GM21786 (cell line): ENCODE measurements at regions not wholly inside any gene's neighbourhood (a gene's known extent, or its start where the extent isn't known, plus 50 kb on each side); places are given as distances from the start of the nearest gene placed in this dataset.
"Not testable (repeated sequence)": the region's sequence is repeated elsewhere in the genome, so short reads cannot be mapped to it uniquely, and the experiment has no call there.

Experiments used
- ATAC-seq: cut with Tn5 transposase; IDR thresholded peaks from one replicate; pipeline ENCODE4 v1.9.1; 2021; ENCODE audit not compliant: unreplicated experiment

DNA sequence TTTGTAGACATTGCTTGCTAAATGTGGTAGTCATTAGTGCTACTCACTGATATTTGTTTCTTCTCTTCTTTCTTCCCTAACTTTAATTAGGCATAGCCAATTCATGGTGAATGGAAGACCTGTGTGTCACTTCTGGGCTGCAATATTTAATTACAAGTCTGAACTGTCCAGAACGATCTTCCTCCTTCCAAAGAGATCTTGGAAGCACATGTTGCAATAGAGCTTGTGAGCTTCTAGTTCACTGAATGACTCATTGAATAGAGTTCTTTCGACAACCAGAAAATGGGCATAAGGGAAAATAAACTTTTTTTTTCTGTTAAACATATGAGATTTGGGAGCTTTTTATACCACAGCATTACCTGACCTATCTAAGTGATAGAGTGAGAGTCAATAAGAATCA lies 1264.6 kb downstream of the PCDH9 start:
- ATAC-seq, result no peak

DNA sequence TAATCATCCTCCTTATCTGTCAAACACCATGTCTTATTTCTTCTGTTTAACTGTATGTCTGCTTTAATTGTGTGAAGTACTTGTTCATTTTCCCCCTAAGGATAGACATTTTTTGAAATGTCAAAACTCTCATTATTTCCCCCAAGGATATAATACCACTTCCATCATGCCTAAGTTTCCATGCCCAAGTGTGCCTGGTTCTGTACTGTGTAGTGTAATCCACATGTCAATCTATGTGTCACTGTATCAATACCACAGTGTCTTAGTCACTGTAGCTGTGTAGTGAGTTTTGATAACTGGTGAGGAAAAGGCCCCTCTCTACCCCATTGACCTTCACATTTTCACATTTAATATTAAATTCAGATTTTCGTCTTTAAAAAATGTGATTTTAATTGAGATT lies 1265.5 kb downstream of the PCDH9 start:
- ATAC-seq, result no peak

DNA sequence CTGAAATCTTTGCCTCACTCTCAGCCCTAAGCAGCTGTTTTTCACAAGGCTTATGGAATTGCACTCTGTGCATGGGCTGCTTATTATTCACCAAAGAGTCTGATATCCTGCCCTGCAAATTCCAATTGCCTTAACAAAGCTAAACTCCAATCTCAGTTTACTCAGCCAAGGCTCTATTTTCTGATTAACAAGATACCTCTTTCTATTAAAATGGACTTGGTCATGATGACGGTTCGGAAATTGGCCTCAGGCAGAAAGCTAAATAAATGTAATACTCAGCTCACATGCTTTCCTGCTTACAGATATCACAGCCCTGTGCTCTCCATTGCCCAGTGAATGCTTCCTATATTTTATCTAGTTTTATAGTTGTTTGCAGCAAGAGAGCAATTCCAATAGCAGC lies 1270.8 kb downstream of the PCDH9 start:
- ATAC-seq, result no peak

DNA sequence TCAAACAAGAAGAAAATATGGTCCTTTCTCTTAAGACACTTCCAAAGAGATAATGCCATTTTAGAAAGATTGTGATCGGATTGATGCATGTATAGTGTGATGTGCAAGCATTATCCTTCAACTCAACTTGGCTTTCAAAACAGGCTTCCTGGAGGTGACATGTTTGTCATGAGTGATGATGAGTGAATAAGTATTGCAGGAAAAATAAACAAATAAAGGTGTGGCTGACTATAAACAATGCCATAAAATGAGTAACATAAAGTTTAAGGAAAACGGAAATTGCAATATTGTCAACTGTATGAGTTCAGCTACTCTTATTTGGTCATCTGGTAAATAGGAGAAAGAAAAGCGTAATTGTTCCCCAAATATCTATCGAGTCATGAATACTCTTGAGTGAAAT lies 1283.7 kb downstream of the PCDH9 start:
- no peak for ATAC-seq

DNA sequence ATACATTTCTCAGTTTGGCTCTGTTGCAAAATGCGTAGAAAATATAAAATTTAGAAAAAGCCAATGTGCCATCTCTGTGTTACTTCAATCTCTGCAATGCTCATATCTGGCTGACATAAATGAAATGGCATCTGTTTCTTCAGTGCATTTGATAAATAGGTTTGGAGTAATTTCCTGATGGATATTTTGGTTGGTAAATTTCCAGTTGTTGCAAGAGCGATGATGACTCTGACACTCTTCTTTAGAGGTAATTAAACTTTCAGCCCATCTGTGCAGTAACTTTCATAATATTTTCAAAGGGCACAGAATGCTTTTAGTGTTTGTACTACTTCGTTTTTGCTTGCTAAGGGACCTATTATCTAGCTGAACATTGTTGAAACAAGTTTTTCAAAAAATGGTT lies 1286.4 kb downstream of the PCDH9 start:
- ATAC-seq, result no peak

DNA sequence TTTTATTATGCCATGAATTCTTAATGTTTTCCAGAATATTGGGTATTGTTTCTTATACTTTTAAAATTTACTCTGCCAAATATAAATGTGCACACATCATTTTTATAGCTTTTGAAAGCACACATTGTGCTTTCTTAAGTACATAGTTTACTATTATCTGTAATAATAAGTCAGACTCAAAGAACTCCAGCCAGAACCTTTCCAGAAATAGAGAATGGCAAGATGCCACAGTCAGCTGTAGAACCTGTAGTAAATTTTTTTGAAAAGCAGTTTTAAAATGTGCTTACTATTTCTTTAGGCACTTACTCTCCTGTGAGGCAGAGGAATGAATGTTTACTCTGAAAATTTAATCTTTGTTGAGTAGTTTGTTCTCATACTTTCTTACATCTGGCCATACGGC lies 1287.1 kb downstream of the PCDH9 start:
- ATAC-seq, result no peak

DNA sequence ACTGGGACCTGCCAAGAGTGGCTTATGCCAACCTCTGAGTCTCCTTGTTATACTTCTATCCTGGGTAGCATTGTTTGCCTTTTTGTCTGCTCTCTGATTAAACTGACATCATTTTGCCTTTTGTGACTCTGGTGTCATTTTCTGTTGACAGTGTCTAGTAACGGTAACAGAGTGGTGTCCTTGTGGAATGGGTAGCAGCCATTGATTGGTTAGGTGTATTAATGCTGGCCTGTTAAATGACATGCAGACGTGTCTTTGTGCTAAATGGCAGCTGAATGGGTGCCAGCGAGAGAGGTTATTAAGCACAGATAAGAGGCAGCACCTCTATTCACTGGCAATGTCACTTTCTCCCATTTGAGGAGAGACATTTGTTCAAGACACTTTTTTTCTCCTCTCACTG lies 1289.4 kb downstream of the PCDH9 start:
- ATAC-seq, result no peak

DNA sequence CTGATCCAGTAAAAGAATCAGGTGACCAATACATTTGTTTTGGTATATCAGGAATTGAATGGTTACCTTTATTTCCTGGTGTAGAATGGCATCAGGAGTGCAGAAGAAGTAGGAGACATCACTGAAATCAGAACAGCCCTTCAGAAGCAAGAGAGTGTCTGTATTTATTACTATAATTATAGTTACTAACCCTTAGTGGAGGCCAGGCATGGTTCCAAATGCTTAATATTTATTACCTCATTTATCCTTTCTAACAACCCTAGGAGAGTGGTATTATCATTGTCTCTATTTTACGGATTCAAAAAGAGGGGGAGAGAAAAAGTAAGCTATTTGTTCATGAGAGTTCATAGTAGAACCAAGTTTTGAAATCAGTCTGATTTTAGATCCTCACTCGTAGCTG lies 1292.9 kb downstream of the PCDH9 start:
- no peak for ATAC-seq

DNA sequence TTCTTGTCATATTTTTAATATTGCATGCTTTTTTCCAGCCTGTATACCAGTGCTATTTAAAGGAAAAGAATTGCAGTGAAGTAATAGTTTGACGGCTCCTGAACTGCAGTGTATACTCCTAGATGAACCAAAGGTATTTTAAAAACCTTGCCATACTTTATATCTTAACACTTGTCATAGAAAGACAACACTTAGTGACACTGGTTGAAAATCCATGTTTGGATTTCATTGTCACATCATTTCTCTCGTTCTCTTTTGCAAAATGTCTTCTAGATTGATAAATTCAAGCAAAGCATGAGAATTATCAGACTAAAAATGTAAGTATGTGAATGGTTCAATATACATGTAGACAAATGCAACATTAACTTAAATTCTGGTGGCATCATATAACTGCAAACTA lies 1293.9 kb downstream of the PCDH9 start:
- no peak for ATAC-seq

DNA sequence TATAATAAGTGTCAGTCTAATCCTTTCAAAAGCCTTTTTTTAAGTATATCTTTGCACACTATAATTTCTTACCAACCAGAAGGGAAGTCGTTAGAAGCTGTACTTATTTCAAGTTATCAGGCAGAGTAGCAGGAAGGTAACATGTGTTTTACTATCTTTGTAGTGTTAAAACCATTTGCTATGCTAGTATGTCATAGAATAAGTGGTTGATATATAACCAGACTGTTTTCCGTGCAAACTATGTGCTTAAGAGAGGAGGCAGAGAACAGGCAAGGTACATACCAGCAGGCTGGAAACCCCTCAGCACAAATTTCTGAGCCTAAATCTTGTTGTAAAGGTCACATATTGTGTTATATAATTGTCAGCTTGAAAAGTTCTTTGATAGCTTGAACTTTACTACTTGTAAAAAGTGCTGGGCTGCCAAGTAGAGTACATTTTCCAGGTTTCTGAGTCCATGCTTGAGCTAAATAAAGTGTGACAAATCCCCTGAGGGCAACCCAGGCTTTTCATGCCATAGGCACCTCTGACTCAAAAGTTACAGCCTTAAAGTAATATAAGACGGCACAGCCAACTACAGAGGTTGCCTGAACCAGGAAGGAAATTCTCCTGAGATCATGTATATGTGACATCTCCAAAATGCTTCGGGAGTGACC lies 1297.4 kb downstream of the PCDH9 start:
- ATAC-seq, result no peak

DNA sequence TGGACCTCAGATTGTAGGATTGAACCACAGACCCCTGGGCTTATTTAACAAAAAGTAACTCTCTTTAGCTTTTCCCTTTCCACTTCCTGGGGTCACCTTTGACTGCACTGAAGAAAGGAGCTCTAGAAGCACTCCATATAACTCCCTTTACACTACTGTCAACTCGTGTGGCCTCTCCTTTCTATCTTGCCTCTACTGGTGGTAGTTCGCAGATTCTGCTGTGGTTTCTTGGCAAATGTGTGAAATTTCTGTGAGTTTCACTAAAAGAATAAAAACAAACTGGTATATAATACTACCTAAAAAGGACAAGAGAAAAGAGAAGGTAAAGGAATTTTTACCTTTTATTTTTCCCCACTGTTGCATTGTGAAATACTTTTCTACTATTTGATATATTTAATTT lies 1298.1 kb downstream of the PCDH9 start:
- ATAC-seq, result no peak

DNA sequence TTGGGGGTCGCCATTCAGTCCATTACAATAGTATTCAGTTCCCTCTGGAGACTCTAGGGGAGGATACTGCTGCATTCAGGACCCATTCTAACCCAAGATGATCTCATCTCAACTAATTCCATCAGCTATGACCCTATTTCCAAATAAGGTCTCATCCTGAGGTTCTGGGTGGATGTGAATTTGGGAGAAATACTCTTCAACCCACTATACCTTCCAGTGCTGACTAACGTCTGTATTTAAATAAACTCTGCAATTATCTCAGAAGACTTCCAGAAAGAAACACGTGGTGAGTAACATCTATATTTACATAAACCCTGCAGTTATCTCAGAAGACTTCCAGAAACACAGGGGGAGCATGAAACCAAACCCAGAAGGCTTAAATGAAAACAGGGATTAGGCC lies 1300.7 kb downstream of the PCDH9 start:
- ATAC-seq, result no peak

DNA sequence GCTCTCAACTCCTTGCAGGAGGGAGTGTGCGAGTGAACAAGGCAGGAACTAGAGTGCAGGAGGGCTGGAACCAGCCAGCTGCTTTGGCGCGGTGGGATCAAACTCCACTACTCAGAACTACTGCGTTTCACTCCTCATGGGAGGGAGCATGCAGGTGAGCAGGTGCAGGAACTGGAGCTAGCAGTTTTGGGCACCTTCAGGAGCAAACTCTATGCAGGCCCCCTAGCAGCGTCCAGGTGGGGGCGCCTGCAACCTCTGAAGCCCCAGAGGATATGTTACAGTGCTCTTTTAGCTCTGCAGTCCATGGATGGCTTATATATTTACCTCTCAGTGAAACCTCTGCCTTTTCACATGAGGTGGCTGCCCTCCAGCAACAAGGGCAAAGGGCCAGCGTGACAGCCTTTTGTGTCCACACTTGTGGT lies 1303.4 kb downstream of the PCDH9 start:
- ATAC-seq, result no peak

DNA sequence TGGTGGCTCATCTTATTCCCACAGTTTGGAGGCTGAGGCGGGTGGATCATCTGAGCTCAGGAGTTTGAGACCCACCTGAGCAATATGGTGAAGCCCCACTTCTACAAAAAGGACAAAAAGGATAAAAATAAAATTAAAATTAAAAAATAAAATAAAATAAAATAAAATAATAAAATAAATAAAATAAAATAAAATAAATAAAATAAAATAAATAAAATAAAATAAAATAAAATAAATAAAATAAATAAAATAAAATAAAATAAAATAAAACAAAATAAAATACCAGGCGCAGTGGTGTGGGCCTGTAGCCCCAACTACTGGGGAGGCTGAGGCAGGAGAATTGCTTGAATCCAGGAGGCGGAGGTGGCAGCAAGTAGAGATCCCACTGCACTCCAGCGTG lies 1307.3 kb downstream of the PCDH9 start:
- ATAC-seq, result not testable (repeated sequence)

DNA sequence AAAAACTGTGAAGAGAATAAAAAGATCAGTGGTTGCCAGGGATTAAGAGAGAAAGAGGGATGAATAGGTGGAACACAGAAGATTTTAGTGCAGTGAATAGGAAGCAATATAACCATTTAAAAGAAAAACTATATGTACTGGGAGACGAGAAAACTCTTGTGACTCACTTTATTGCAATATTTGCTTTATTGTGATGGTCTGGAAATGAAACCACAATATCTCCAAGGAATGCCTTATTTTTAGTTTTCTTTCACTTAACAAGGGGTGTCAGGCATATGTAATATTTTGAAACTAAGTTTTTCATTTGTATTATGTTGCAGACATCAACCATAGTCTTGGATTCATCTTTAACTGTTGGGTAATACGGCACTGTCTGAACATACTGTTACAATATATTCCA lies 1308.2 kb downstream of the PCDH9 start:
- ATAC-seq, result no peak

DNA sequence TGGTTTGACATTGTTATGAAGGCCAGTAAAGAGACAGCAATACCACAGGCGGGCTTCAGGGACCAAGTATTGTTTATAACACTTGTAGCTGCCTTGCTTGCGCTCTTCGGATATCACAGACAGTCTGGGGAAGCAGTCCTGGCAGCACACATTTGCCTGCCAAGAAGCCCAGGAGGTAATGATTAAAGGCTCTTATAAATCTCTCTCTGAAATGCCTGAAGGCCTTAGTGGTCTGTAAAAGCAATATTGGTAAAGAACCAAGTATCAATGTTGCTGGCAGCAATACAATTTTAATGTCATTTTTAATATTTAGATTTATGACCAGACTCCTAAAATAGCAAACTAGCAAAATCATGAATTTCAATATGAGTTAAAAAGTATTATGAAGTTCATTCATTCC lies 1312.4 kb downstream of the PCDH9 start:
- no peak for ATAC-seq

DNA sequence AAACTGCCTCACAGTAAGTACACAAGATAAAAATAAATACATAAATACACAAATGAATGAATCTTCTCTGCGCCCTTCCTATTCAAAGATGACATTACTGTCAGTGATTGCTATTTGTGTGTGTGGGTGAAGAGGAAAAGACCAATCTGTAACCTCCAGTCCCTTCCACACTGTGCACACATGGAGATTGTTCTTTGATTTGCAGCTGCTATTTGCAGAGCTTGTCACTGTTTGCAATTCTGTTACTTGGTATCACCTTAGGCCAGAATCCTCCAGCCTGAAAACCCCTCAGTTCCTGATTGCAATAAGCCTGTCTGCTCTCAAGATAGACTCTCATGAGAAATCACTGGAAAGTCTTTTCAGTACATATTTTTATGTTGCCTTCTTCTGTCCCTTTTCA lies 1314.9 kb downstream of the PCDH9 start:
- ATAC-seq, result no peak

DNA sequence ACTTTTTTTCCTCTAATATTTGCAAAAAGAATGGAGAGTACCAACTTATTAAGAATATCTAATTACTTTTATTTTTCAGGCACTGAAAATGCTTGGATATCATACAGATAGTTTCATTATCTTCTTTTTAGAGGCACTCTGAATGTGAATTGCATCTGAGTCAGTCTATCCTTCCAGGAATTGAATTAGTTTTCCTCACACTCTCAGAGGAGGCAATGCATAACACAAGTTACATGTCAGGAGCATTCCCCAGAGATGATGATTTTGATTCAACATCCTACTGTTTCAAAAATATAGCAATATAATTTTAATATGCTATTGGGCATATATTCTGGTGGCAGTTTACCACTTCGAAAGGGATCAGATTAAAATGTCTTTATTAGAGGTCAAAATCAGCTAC lies 1315.4 kb downstream of the PCDH9 start:
- no peak for ATAC-seq

DNA sequence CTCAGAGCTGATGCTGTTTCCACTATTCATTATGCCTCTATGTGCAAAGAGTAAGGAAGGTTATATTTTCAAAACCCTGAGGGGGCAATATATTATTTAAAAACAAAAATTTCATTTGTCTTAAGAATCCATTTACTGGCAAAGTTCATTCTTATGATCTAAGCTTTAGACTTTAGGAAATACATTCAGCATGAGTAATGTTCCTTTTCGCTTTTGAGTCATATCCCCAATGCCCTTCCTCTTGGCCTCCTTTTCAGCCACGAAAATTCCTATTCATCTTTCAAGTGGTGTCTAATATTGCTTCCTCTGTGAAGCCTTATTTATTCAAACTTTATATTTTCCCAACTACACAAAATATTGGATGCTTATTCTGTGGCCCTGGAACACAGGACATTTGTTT lies 1317.0 kb downstream of the PCDH9 start:
- ATAC-seq, result no peak

DNA sequence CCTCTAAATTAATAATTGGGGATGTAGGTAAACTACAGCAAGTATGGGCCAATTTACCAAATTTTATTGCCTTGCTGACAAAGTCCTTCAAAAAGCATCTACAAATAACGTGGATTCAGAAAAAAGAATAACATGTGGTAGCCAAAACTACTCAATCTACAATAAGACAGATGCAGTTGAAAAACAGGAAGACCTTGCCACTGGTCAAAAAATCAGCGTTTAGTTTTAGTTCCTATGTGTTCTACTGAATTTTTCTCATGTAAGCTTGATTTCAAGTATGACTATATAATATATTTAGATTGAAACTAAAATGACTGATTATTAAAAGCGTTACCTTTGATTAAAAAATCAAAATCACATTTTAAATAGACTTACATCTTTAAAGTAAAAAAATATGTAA lies 1317.6 kb downstream of the PCDH9 start:
- no peak for ATAC-seq

DNA sequence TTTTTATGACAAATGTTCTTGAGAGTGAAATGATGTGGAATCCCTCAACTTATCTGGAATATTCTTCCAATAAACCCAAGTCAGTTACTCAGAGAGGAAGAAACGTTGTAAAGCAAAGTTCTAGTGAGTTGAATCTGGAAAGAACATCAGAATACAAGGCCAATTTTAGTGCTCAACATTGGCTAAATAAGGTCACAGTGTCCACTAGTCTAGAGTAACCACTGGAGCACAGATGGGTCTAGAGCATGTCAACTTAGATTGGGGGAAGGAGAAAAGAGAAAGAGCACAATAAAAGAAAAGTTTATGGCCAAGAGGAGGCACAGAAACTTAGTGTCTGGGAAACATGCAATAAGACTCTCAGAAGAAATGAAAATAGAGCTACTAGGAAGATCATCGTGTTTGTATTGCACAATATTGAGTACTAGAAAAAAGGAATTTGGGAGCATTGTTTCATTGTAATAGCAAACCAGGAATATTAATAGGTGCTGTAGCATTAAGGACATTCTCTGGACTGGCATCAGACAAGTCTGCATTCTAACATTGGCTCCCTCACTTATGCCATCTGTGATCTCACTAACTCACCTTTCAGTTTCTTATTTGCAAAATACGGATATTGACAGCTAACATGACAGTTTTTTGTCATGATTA lies 1318.5 kb downstream of the PCDH9 start:
- no peak for ATAC-seq

DNA sequence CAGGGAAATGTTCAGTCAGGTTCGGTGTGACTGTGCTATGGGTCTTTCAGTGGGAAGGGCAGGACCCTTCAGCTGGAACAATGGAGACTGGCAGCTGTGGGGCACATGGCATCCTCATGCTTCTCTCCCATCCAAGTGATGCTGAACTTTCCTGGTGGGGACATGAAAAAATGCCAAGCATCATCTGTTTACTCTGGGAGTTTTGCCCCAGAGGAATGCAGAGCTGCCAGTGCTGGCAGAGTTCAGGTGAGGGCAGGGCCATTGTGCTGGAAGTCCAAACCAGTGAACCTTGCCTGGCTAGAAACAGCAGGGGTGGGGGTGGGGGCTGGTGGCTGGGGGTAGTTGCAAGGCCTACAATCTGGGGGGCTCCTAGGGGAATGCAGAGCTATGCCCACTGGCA lies 1320.6 kb downstream of the PCDH9 start:
- ATAC-seq, result no peak
